ENCODE measurements at regions not wholly inside any gene's neighbourhood (a gene's known extent, or its start where the extent isn't known, plus 50 kb on each side); places are given as distances from the start of the nearest gene placed in this dataset.
"Not testable (repeated sequence)": the region's sequence is repeated elsewhere in the genome, so short reads cannot be mapped to it uniquely, and the experiment has no call there.

- POLR2A ChIA-PET: no interaction called here
- Histone ChIP-seq H3K4me3 (ENCODE audit: low read depth, low read length) (no peak overlapping the region), H3K4me1 (peaks cover 32% of the 10 kb centered on the region), H3K27me3 (replicated peaks; ENCODE audit: control insufficient read depth, insufficient read depth, low read length) (no peaks in the 10 kb centered on the region), H3K9me3 (no peaks in the 10 kb centered on the region), H3K36me3 (ENCODE audit: control insufficient read depth, insufficient read depth, low read length) (no peaks in the 10 kb centered on the region)
- Mint-ChIP-seq H3K4me3 (ENCODE audit: unreplicated experiment) (no peak overlapping the region), H3K27me3 (ENCODE audit: insufficient read depth, unreplicated experiment) (no peaks in the 10 kb centered on the region), H3K9me3 (ENCODE audit: unreplicated experiment) (no peaks in the 10 kb centered on the region), H3K4me1 (ENCODE audit: low read depth, unreplicated experiment) (peaks cover 34% of the 10 kb centered on the region), H3K27ac (ENCODE audit: unreplicated experiment) (no peak overlapping the region), H3K36me3 (ENCODE audit: insufficient read depth, unreplicated experiment) (no peaks in the 10 kb centered on the region)
- no peak for TF ChIP-seq CTCF (IDR thresholded peaks at IDR 0.05; ENCODE audit: insufficient read depth in 1 of 2, low read depth in 1 of 2, low read length in 1 of 2, severe bottlenecking in 1 of 2, unreplicated experiment in 1 of 2)
- intact Hi-C loops (cut with micrococcal nuclease; ENCODE audit: unreplicated experiment): loop anchor here (5.0 kb wide), 3 partner anchors 53 to 142 kb away; partner anchors contain the start of gene MYO10
- DNase-seq: no peak
- no TSS peak for BruUV-seq (replicated peaks)
- CTCF ChIA-PET: no interaction called here
Observed at GRCh38 chr5:17079562-17079961, 137.9 kb upstream of the BASP1 start.

- Mint-ChIP-seq H3K36me3 (ENCODE audit: insufficient read depth, unreplicated experiment) (no peaks in the 10 kb centered on the region), H3K4me1 (ENCODE audit: low read depth, unreplicated experiment) (peaks cover 32% of the 10 kb centered on the region), H3K27ac (ENCODE audit: unreplicated experiment) (no peak overlapping the region), H3K4me3 (ENCODE audit: unreplicated experiment) (no peak overlapping the region), H3K27me3 (ENCODE audit: insufficient read depth, unreplicated experiment) (no peaks in the 10 kb centered on the region), H3K9me3 (ENCODE audit: unreplicated experiment) (no peaks in the 10 kb centered on the region)
- Histone ChIP-seq H3K4me3 (ENCODE audit: low read depth, low read length) (no peak overlapping the region), H3K4me1 (peaks cover 24% of the 10 kb centered on the region), H3K36me3 (ENCODE audit: control insufficient read depth, insufficient read depth, low read length) (no peaks in the 10 kb centered on the region), H3K9me3 (no peaks in the 10 kb centered on the region), H3K27me3 (replicated peaks; ENCODE audit: control insufficient read depth, insufficient read depth, low read length) (no peaks in the 10 kb centered on the region)
- DNase-seq: no peak
- ChIA-PET CTCF (interaction anchor here (1.3 kb wide), 1 partner anchor 52 kb away, joined by 4 read pairs; no protein-coding TSS in a partner anchor), POLR2A (interaction anchor here (0.6 kb wide), 1 partner anchor 13 kb away, joined by 3 read pairs; no protein-coding TSS in a partner anchor)
- intact Hi-C loops (cut with micrococcal nuclease; ENCODE audit: unreplicated experiment): no loop called here
- no TSS peak for BruUV-seq (replicated peaks)
- TF ChIP-seq CTCF (IDR thresholded peaks at IDR 0.05; ENCODE audit: insufficient read depth in 1 of 2, low read depth in 1 of 2, low read length in 1 of 2, severe bottlenecking in 1 of 2, unreplicated experiment in 1 of 2): no peak
Observed at GRCh38 chr5:17080361-17080760, 137.1 kb upstream of the BASP1 start.

- Mint-ChIP-seq H3K4me3 (ENCODE audit: unreplicated experiment) (no peak overlapping the region), H3K27me3 (ENCODE audit: insufficient read depth, unreplicated experiment) (no peaks in the 10 kb centered on the region), H3K36me3 (ENCODE audit: insufficient read depth, unreplicated experiment) (no peaks in the 10 kb centered on the region), H3K27ac (ENCODE audit: unreplicated experiment) (no peak overlapping the region), H3K9me3 (ENCODE audit: unreplicated experiment) (no peaks in the 10 kb centered on the region), H3K4me1 (ENCODE audit: low read depth, unreplicated experiment) (peaks cover 24% of the 10 kb centered on the region)
- H3K9me3 ChIP-seq: no peaks in the 10 kb centered on the region
- no TSS peak for BruUV-seq (replicated peaks)
- ChIA-PET POLR2A (no interaction called here), CTCF (interaction anchor here (0.6 to 1.3 kb wide), 2 partner anchors 52 to 75 kb away, joined by 4 read pairs; no protein-coding TSS in a partner anchor)
- no peak for TF ChIP-seq CTCF (IDR thresholded peaks at IDR 0.05; ENCODE audit: insufficient read depth in 1 of 2, low read depth in 1 of 2, low read length in 1 of 2, severe bottlenecking in 1 of 2, unreplicated experiment in 1 of 2)
- intact Hi-C loops (cut with micrococcal nuclease; ENCODE audit: unreplicated experiment): no loop called here
- H3K36me3 ChIP-seq (ENCODE audit: control insufficient read depth, insufficient read depth, low read length): no peaks in the 10 kb centered on the region
- H3K27me3 ChIP-seq (replicated peaks; ENCODE audit: control insufficient read depth, insufficient read depth, low read length): no peaks in the 10 kb centered on the region
- H3K4me1 ChIP-seq: peaks cover 23% of the 10 kb centered on the region
- DNase-seq: no peak
- no peak overlapping the region for H3K4me3 ChIP-seq (ENCODE audit: low read depth, low read length)
Observed at GRCh38 chr5:17081142-17081541, 136.3 kb upstream of the BASP1 start.

- H3K9me3 Mint-ChIP-seq (ENCODE audit: unreplicated experiment); DNase-seq; CTCF ChIA-PET; H3K27me3 Mint-ChIP-seq (ENCODE audit: insufficient read depth, unreplicated experiment); BruUV-seq (replicated peaks); H3K36me3 Mint-ChIP-seq (ENCODE audit: insufficient read depth, unreplicated experiment); H3K9me3 ChIP-seq; H3K36me3 ChIP-seq (ENCODE audit: control insufficient read depth, insufficient read depth, low read length); H3K4me3 ChIP-seq (ENCODE audit: low read depth, low read length); H3K27ac Mint-ChIP-seq (ENCODE audit: unreplicated experiment); H3K4me3 Mint-ChIP-seq (ENCODE audit: unreplicated experiment); H3K27me3 ChIP-seq (replicated peaks; ENCODE audit: control insufficient read depth, insufficient read depth, low read length); H3K4me1 ChIP-seq; intact Hi-C loops (cut with micrococcal nuclease; ENCODE audit: unreplicated experiment): not testable (repeated sequence)
- H3K4me1 Mint-ChIP-seq (ENCODE audit: low read depth, unreplicated experiment): peaks cover 11% of the 10 kb centered on the region
- POLR2A ChIA-PET: interaction anchor here (0.6 kb wide), 1 partner anchor 52 kb away, joined by 4 read pairs; no protein-coding TSS in a partner anchor
Observed at GRCh38 chr5:17083276-17083675, 134.2 kb upstream of the BASP1 start.
